GM19455 (cell line): ENCODE measurements at regions not wholly inside any gene's neighbourhood (a gene's known extent, or its start where the extent isn't known, plus 50 kb on each side); places are given as distances from the start of the nearest gene placed in this dataset.

Experiments used
- ATAC-seq: cut with Tn5 transposase; IDR thresholded peaks from one replicate; pipeline ENCODE4 v1.9.1; 2021; ENCODE audit not compliant: unreplicated experiment

DNA sequence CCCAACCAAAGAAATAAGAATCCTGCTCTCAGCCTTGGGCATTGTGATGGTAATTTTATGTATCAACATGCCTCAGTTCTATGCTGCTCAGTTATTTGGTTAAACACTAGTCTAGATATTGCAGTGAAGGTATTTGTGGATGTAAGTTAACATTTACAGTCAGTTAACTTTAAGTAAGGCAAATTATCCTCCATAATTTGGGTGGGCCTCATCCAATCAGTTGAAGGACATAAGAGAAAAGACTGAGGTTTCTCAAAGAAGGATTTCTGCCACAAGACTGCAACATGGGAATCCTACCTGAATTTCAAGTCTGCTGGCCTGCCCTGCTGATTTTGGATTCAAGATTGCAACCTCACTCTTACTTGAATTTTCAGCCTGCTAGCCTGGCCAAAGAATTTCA lies 975.5 kb upstream of the ACVR2A start:
- no peak for ATAC-seq

DNA sequence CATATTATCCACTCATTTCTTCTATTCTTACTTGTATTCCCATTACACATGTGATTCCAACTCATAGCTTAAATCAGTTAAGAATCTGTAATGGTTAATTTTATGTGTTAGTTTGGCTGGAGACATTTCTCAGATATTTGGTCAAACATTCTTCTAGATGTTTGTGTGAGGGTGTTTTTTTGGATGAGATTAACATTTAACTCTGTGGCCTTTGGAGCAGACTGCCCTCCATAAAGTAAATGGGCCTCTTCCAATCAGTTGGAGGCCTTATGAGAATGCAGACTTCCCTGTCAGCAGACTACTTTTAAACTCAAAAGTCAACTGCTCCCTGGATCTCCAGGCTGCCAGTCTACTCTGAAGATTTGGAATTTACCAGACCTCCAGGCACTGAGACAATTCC lies 976.8 kb upstream of the ACVR2A start:
- no peak for ATAC-seq

DNA sequence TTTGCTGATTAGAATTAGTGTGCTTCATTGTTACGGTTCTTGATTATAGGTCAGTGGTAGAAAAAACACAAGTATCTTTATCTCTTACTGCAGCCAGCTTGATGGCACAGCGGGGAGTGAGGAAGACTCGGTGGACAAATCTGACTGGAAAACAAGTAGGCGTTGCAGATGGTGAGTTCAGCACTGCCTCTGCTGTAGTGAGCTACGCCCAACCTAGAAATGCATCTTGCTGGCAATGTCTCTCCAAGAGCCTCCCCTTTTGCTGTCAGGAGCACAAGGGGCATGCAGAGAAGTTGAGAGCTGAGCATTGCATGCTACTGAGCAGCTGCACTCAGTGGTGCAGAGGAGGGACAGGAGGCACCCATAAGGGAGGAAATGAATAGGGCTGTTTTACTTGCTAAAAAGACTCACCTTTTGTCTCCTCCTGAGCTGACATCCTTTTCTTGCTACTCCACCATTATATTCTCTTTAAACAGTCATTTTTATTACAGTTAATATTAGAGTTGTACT lies 977.3 kb upstream of the ACVR2A start:
- ATAC-seq, result no peak

DNA sequence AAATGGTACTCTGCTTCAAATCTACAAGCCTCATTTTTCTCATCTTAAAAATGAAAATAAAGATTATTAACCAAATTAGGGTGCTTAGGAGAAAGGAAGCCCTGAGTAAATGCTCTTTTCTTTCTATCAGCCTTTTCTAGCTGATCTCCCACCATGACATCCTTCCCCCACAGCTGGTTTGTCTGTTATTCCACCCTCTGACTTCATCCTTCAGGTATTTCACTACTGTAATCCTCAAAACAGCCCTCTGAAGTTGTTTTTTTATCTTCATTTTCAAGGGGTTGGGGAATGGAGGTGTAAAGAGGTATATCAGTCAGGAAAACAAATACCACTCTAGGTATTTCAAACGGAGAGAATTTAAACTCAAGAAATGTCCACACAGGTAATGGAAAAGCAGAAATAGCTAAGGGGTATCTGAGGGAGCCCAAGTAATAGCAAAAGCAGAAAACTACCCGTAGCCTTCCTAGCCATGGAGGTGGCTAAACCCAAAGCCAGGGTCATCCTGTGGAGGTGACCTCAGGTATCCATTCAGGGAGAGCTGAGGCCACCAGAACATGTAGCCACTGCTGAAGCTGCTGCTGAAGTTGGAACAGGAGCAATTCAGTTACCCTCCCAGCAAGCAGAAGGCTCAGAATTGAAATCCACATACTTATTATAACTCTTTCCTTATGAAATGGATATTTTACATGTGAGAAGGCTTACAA lies 990.9 kb upstream of the ACVR2A start:
- no peak for ATAC-seq

DNA sequence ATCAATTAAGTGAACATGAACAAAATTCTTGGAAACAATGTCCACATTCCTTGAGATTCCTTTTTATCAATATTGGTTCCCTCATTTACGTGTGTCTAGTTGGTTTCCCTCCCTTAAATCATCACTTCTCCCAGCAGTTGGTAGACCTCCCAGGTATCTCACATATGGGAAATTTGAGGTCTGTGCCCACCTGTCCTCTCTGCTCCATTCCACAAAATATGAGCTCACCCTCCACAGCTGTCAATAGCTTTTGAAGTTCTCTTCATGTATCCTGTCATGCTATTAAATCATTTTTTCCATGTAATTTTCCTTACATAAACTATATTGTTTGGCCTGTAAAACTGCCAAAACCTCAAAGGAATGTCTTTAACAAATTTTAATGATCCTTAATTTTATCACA lies 992.2 kb upstream of the ACVR2A start:
- ATAC-seq, result no peak

DNA sequence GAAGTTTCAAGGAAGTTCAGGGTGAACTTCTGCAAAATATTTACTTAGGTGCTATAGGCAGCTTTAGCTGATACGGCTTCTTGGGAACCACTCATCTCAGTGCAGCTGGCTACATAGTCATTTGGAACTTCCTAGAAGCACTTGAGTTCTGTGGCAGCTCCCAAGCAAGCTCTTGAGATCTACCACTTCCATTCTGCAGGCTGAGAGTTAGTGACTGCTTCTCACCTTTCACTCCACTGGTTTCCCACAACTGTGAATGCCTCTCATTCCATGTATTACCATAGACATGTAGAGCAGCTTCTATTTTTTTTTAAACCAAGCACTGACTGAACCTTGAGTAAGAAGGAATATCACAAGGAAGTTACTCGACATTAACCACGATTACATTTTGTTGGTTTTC lies 994.1 kb upstream of the ACVR2A start:
- no peak for ATAC-seq

DNA sequence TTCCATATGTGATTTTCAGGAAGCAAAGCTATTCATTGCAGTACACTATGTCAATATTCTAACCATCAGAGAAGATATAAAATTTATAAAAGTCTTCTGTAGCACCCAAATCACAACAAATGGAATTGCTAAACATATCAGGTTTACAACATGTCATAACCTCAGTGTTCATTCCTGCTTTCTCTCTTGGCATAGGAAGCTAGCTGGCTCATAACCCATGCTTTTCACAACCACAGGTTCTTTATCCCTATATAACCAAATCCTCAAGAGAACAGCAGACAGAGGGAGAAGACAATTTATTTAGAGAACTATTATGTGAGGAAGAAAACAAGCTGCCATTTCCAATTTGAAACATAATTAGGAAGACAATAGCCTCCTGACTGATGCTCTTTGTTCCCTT lies 997.0 kb upstream of the ACVR2A start:
- ATAC-seq, result no peak

DNA sequence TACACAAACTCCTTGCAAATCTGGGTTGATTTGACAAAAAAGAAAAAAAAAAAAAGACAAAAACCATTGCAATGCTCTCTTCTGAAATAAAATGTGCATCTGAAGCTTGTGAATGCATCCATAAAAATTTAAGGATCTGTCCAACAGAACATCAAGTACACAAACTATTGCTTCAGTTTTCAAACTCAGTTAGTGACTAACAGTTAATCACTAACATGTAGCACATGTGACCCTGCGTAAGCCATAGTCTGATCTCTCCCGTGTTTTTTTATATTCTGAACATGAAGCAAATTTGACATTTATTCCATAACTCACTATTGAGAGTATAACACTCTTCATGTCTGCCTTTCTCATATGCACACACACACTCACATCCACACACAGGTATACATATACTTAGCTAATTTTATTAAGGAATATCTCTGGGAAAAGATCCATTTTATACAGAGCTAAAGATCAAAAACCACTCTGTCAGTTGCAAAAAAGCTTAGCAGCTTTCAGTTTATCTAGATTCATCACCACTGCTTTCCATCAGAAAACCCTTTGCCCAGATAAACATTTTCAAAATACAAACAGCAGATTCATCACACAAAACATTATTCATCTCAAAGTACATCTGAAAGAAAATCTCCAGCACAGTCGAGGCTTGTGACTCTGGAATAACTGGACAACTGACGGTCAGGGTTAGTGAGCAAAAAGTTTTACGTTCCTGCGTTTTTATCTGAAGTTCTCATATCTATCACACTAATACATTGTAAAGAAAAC lies 1000.4 kb upstream of the ACVR2A start:
- ATAC-seq, result no peak

DNA sequence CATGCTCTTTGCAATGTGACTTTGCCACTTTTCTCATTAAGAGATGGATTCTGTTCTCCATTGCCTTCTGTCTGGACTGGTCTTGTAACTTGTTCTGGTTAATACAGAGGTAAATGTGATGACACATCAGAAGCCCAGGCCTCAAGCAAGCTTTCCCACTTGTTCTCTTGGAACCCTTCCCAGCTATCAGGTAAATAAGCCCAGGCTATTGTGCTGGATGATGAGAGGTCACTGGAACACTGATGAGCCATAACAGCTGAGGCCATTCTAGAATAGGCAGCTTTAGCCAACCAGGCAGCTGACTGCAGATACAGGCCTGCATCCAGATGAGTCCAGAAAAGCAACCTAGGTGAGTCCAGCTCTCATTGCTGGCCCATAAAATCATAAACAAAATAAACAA lies 1007.0 kb upstream of the ACVR2A start:
- no peak for ATAC-seq

DNA sequence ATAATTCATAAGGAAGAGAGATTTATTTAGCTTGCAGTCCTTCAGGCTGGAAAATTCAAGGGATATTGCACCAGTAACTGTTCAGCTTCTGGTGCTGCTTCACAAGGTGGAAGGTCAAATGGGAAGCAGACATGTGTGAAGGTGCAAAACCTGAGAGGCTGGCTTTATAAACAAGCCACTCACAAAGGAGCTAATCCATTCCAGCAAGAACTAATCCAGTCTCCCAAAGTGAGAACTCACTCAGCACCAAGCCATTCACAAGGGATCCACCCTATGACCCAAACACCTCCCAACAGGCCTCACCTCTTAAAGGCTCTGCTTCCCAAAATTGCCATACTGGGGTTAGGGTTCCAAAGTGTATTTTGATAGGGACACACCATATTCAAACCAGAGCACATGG lies 1018.4 kb upstream of the ACVR2A start:
- ATAC-seq, result no peak

DNA sequence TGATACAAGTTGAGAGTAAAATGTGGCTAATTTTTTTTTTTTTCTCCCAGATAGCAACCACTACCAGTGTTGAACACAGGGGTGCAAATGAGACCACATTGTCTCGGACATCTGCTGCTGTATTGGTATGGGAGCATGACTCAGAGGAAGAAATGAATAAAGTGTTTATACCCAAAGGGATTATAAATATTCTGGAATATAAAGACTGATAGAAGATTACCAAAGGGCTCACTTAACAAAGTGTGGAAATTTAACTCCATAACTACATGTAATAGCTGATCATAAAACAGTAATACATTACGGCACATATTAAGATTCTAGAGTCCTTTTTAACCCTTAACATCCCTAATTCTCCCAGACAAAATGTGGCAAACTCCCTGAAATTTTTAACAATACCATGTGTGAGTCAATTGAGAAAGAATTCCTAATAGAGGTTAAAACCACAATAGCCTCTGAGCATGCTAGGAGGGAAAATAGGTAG lies 1023.0 kb upstream of the ACVR2A start:
- ATAC-seq, result no peak

DNA sequence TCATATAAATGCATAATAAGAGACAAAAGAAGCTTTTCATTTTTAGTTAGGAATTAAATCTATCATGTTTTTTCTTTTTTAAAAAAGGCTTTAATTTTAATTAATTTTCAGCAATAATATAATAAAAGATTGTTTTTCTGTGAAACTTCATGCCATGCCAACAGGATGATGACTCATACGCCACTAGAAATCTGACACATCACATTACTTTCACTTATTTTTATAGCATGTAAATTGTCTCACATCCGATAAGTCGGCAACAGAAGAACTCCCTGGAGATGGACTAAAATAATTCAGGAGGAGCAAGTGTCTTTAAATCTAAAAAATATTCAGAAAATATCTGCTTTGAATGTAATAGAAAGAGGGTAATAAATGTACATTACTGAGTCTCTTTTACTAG lies 1024.2 kb upstream of the ACVR2A start:
- ATAC-seq, result no peak

DNA sequence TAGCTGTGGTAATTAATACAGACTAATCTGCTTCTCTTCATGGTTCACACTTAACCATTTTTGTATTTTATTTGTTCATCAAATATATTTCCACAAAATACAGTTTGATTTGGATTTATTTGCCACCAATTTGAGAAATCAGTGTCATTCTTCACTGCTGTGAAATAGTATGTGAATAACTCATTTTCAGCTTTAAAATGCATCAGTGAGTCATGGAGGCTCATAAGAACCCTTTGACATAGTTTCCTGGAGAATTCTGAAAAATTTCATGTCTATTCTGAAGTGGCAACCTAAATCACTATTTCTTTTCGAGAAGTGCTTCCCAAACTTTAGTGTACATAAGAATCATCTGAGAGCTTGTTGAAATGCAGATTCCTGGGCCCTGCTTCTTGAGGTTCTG lies 1026.7 kb upstream of the ACVR2A start:
- no peak for ATAC-seq

DNA sequence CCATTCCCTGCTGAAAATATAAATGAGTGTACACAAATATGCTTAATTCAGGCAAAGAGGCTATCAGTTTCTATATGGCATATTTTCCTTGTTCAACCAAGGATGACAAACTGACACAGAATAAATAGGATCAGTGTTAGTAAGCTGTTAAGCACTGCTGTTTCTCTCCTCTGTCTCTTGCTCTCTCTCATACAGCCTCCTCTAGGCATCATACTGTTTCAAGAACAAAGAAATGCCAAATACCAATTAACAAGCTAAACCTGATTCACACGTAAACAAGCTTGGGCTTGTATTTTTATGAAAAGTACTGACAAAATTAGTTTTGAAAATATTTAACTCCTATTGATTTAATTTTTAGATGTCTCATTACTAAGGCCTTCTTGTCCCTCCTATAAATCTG lies 1027.2 kb upstream of the ACVR2A start:
- ATAC-seq, result no peak

DNA sequence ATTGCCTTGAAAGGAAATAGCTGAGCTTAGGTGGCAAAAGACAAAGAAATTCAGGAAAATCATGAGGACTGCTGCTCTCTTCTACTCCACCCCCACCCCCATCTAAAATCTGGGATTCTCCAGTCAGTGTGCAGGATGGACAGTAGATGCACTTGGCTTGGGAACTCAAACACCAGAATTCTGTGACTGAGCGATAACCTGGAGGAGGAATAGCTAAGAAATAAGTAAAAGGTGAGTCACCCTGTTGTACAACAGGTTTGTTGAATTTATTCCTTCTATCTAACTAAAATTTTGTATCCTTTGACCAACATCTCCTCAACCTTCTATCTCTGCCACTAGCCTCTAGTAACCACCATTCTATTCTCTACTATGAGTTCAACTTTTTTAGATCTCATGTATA lies 1029.9 kb upstream of the ACVR2A start:
- ATAC-seq, result no peak

DNA sequence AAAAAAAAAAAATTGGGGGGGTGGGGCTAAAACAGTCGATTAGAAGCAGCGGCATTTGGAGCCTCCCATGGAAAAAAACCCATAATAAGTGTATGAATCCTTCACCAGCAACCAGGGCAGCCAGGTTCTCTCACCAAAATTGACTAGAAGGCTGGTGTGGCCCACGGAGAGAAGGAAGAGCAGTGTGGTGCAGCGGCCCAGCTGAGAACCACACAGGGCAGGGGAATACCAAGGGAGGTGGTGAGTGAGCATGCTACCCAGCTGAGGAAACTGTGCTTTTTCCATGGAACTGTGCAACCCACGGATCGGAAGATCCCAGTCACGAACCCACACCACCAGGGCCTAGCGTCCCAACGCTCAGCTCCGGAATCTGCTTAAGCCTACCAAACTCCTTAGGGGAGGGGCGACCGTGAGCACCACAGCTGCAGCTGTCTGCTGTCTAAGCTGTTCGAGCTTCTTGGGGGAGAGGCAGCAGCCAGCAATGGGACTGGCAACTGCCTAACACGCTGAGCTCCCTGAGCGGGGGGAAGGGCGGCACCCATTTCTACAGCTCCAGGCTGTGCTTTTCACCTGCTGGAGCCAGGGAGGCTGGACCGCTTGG lies 1037.2 kb upstream of the ACVR2A start:
- ATAC-seq, result no peak

DNA sequence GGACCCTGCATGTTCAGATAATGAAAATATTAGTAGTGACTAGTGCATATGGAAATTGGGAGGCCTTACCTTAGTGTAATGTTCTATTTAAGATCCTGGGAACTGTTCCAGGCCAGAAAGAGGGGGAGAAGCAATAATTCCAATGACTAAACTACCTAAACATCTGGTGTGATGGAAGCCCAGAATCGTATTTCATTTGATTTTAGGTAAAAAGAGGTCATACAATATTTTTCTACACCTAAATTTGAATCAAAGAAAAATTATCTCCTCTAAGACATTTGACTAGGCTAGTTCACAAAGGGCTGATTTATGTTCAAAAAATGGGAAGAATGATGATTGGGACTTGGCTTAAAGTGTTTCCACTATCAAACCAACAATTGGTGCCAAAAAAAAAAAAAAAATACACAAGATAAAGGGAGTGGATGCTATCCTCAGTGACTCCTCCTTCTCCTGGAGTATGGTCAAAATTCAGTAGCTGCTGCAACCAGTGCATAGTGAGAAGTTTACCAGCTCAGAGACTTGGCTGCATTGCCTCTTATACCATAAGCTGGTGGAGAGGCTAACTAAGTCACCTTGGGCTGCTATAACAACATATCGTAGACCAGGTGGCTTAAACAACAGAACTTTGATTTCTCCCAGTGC lies 1038.3 kb upstream of the ACVR2A start:
- ATAC-seq, result no peak

DNA sequence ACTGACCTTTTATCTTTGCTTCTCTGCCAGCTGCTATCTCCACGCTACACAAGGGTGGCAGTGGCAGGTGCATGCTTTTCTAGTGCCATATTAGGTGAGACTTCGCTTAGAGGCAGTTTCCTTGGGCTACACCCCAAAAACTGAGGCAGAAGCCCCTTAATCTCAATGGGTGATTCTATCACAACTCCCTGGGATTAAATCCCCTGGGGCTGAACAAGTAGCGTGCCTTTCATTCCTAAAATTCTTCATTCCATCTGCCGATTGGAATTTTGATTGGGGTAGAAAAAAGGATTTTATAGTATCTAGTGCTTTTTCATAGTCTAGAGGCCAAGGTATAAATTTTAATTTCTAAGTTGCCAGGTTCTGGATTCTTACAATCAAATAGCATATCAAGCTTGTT lies 1040.5 kb upstream of the ACVR2A start:
- ATAC-seq, result no peak

DNA sequence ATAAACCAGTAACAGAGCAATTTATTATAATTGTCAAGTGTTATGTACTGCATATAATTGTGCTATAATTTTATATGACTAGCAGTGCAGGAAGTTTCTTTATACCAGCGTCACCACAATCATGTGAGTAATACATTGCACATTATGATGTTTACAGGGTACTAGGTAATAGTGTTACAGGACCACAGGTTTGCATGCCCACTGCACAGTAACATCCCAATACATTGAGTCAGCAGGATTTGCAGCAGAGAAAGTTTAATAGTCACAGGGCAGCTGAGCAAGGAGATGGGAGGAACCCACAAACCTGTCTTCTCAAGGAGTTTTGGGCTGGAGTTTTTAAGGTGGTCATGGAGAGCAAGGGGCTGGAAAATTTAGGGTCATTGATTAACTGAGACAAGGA lies 1042.9 kb upstream of the ACVR2A start:
- ATAC-seq, result no peak

DNA sequence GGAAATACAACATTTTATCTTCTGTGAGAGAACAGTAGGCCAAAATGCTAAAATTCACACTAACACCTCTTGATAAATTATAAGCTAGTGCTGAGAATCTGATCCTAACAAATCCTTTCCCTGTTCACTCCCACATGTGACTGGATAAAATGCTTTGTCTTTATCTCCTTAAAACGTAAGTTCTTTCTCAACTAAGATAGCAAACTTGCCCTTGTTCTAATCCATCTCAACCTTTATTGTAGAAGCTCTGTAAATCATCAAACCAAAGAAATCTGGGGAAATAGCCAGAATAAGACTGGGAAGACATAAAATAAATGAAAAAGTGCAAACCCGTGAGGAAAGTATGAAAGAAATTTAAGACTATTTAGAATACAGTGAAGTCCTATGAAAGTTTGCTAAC lies 1058.4 kb upstream of the ACVR2A start:
- ATAC-seq, result no peak

DNA sequence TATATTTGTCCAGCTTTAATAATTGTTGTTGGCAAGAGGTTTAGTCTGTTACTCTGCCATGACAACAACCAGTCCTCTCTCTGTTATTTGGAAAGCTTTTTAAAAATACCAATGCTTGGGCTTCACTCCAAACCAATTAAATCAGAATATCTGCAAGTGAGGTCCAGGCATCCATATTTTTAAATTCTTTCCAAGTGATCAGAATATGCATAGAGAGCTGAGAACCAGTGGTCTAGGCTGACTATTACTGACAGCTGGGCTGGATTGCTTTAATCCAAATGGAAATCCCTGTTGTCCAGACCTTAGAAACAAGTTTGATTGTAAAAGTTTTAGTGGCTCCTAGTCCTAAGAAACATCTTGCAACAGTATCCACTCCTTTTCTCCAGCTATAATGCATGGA lies 1059.7 kb upstream of the ACVR2A start:
- no peak for ATAC-seq

DNA sequence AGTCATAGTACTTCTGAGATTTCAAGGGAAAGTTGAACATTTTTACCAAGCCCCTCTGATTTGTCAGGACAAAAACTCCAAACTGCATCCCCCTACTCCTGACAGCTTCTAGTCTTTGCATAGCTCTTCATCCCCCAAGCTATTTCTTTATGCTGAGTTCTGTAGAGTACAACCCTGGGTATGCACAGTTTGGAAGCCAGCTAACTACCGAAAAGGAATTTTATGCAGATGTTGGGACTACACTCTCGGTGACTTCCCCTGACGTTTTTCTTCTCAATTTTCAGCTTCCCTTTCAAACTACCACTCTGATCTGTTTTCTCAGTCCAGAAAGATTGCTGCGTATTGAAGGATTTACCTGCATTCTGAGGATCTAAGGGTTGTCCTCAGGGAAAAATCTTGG lies 1060.2 kb upstream of the ACVR2A start:
- ATAC-seq, result no peak
